ENCODE measurements at regions not wholly inside any gene's neighbourhood (a gene's known extent, or its start where the extent isn't known, plus 50 kb on each side); places are given as distances from the start of the nearest gene placed in this dataset.

GRCh38 chr6:4451718-4452117, 316.3 kb upstream of the ECI2 start:
- H3K36me3 ChIP-seq (ENCODE audit: low read depth), result no peaks in the 10 kb centered on the region
- no peaks in the 10 kb centered on the region for H3K9me2 ChIP-seq (ENCODE audit: insufficient read depth)
- DNase-seq, result no peak
- no peak overlapping the region for H3K27ac ChIP-seq
- H3K4me2 ChIP-seq (ENCODE audit: unreplicated experiment), result no peak overlapping the region
- no peak overlapping the region for H3K4me3 ChIP-seq
- H3K4me1 ChIP-seq (ENCODE audit: insufficient read depth), result peaks cover 4% of the 10 kb centered on the region; the same call in 1 of the 2 replicates
- in situ Hi-C loops (cut with MboI), result no loop called here
- no peaks in the 10 kb centered on the region for H3K79me2 ChIP-seq (ENCODE audit: insufficient read depth)
- TF ChIP-seq EZH2 (IDR thresholded peaks at IDR 0.05; ENCODE audit: insufficient read depth, poor library complexity, severe bottlenecking), result no peak
- TF ChIP-seq EZH2phosphoT487 (IDR thresholded peaks at IDR 0.05; ENCODE audit: insufficient read depth, low read depth), result no peak
- H3F3A ChIP-seq (ENCODE audit: insufficient read depth), result no peaks in the 10 kb centered on the region
- no peaks in the 10 kb centered on the region for H3K9me3 ChIP-seq (ENCODE audit: low read depth)
- 66 to 80% methylated on average over 1 of the region's 1 CpG for WGBS, 2 experiments (ENCODE audit: low coverage in 1 of 2, low lambda C conversion rate in 2 of 2, missing lambda C conversion rate in 2 of 2)
- no peaks in the 10 kb centered on the region for H3K27me3 ChIP-seq (replicated peaks; ENCODE audit: insufficient read depth)
- H2AFZ ChIP-seq, result no peak overlapping the region
- no peaks in the 10 kb centered on the region for H4K20me1 ChIP-seq (ENCODE audit: insufficient read depth)
- H3K9ac ChIP-seq, result no peak overlapping the region

- no peak overlapping the region for H2AFZ ChIP-seq
- TF ChIP-seq EZH2phosphoT487 (IDR thresholded peaks at IDR 0.05; ENCODE audit: insufficient read depth, low read depth), result no peak
- no peak for TF ChIP-seq EZH2 (IDR thresholded peaks at IDR 0.05; ENCODE audit: insufficient read depth, poor library complexity, severe bottlenecking)
- H3K27ac ChIP-seq, result no peak overlapping the region
- in situ Hi-C loops (cut with MboI), result no loop called here
- WGBS, 2 experiments (ENCODE audit: low coverage in 1 of 2, low lambda C conversion rate in 2 of 2, missing lambda C conversion rate in 2 of 2), result 55 to 64% methylated on average over 3 of the region's 3 CpGs
- no peaks in the 10 kb centered on the region for H3K79me2 ChIP-seq (ENCODE audit: insufficient read depth)
- no peak overlapping the region for H3K9ac ChIP-seq
- H3K9me3 ChIP-seq (ENCODE audit: low read depth), result no peaks in the 10 kb centered on the region
- no peaks in the 10 kb centered on the region for H3K27me3 ChIP-seq (replicated peaks; ENCODE audit: insufficient read depth)
- no peaks in the 10 kb centered on the region for H3K36me3 ChIP-seq (ENCODE audit: low read depth)
- no peak overlapping the region for H3K4me2 ChIP-seq (ENCODE audit: unreplicated experiment)
- peaks cover 4% of the 10 kb centered on the region; the same call in 1 of the 2 replicates for H3K4me1 ChIP-seq (ENCODE audit: insufficient read depth)
- H3K4me3 ChIP-seq, result no peak overlapping the region
- no peaks in the 10 kb centered on the region for H3F3A ChIP-seq (ENCODE audit: insufficient read depth)
- DNase-seq, result no peak
- H4K20me1 ChIP-seq (ENCODE audit: insufficient read depth), result no peaks in the 10 kb centered on the region
- H3K9me2 ChIP-seq (ENCODE audit: insufficient read depth), result no peaks in the 10 kb centered on the region
Measured at GRCh38 chr6:4451081-4451480, 315.7 kb upstream of the ECI2 start.

GRCh38 chr6:4450237-4450636, 314.9 kb upstream of the ECI2 start:
- no peak overlapping the region for H3K9ac ChIP-seq
- H3K4me3 ChIP-seq, result no peak overlapping the region
- 94 to 100% methylated on average over 1 of the region's 1 CpG for WGBS, 2 experiments (ENCODE audit: low coverage in 1 of 2, low lambda C conversion rate in 2 of 2, missing lambda C conversion rate in 2 of 2)
- no peak for DNase-seq
- H3K9me2 ChIP-seq (ENCODE audit: insufficient read depth), result no peaks in the 10 kb centered on the region
- no peaks in the 10 kb centered on the region for H3F3A ChIP-seq (ENCODE audit: insufficient read depth)
- no peaks in the 10 kb centered on the region for H3K36me3 ChIP-seq (ENCODE audit: low read depth)
- no peaks in the 10 kb centered on the region for H3K27me3 ChIP-seq (replicated peaks; ENCODE audit: insufficient read depth)
- H2AFZ ChIP-seq, result no peak overlapping the region
- no peak overlapping the region for H3K4me2 ChIP-seq (ENCODE audit: unreplicated experiment)
- in situ Hi-C loops (cut with MboI), result no loop called here
- H4K20me1 ChIP-seq (ENCODE audit: insufficient read depth), result no peaks in the 10 kb centered on the region
- H3K4me1 ChIP-seq (ENCODE audit: insufficient read depth), result peaks cover 4% of the 10 kb centered on the region; the same call in 1 of the 2 replicates
- no peaks in the 10 kb centered on the region for H3K9me3 ChIP-seq (ENCODE audit: low read depth)
- H3K79me2 ChIP-seq (ENCODE audit: insufficient read depth), result no peaks in the 10 kb centered on the region
- H3K27ac ChIP-seq, result no peak overlapping the region
- TF ChIP-seq EZH2phosphoT487 (IDR thresholded peaks at IDR 0.05; ENCODE audit: insufficient read depth, low read depth) (no peak), EZH2 (IDR thresholded peaks at IDR 0.05; ENCODE audit: insufficient read depth, poor library complexity, severe bottlenecking) (no peak)

GRCh38 chr6:4449409-4449808, 314.0 kb upstream of the ECI2 start:
- Histone ChIP-seq H3K9me2 (ENCODE audit: insufficient read depth) (no peaks in the 10 kb centered on the region), H2AFZ (no peak overlapping the region), H3K79me2 (ENCODE audit: insufficient read depth) (no peaks in the 10 kb centered on the region), H4K20me1 (ENCODE audit: insufficient read depth) (no peaks in the 10 kb centered on the region), H3K27ac (no peak overlapping the region), H3K9ac (no peak overlapping the region), H3K4me2 (ENCODE audit: unreplicated experiment) (no peak overlapping the region), H3F3A (ENCODE audit: insufficient read depth) (no peaks in the 10 kb centered on the region), H3K36me3 (ENCODE audit: low read depth) (no peaks in the 10 kb centered on the region), H3K9me3 (ENCODE audit: low read depth) (no peaks in the 10 kb centered on the region), H3K27me3 (replicated peaks; ENCODE audit: insufficient read depth) (no peaks in the 10 kb centered on the region), H3K4me3 (no peak overlapping the region), H3K4me1 (ENCODE audit: insufficient read depth) (peaks cover 4% of the 10 kb centered on the region; the same call in 1 of the 2 replicates)
- in situ Hi-C loops (cut with MboI), result no loop called here
- DNase-seq, result no peak
- TF ChIP-seq EZH2 (IDR thresholded peaks at IDR 0.05; ENCODE audit: insufficient read depth, poor library complexity, severe bottlenecking) (no peak), EZH2phosphoT487 (IDR thresholded peaks at IDR 0.05; ENCODE audit: insufficient read depth, low read depth) (no peak)
- WGBS, 2 experiments (ENCODE audit: low coverage in 1 of 2, low lambda C conversion rate in 2 of 2, missing lambda C conversion rate in 2 of 2), result 86 to 87% methylated on average over 1 of the region's 1 CpG

DNA sequence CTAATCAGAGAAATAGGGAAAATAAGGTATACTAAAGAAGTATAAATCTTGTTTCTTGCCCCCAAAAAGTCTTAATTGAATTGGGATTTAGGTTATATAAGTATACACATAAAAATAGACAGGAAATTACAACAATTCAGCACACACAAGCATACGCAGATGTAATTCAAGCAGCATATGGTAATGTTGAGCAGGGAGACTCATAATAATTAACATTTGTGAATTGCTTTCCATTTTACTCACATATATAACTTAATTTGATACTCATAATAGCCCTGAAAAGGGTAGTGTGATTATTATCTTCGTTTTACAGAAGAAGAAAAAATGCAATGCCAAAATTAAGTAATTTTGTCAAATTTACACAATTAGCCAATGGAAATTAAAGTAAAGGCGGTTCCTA, 313.5 kb upstream of the ECI2 start:
- no peak for DNase-seq
- H3K9me2 ChIP-seq (ENCODE audit: insufficient read depth), result no peaks in the 10 kb centered on the region
- no peaks in the 10 kb centered on the region for H4K20me1 ChIP-seq (ENCODE audit: insufficient read depth)
- no peaks in the 10 kb centered on the region for H3K27me3 ChIP-seq (replicated peaks; ENCODE audit: insufficient read depth)
- no peak overlapping the region for H3K9ac ChIP-seq
- peaks cover 4% of the 10 kb centered on the region; the same call in 1 of the 2 replicates for H3K4me1 ChIP-seq (ENCODE audit: insufficient read depth)
- TF ChIP-seq EZH2 (IDR thresholded peaks at IDR 0.05; ENCODE audit: insufficient read depth, poor library complexity, severe bottlenecking), result no peak
- TF ChIP-seq EZH2phosphoT487 (IDR thresholded peaks at IDR 0.05; ENCODE audit: insufficient read depth, low read depth), result no peak
- 54 to 57% methylated on average over 3 of the region's 3 CpGs for WGBS, 2 experiments (ENCODE audit: low coverage in 1 of 2, low lambda C conversion rate in 2 of 2, missing lambda C conversion rate in 2 of 2)
- no peaks in the 10 kb centered on the region for H3K36me3 ChIP-seq (ENCODE audit: low read depth)
- H3K27ac ChIP-seq, result no peak overlapping the region
- H3K79me2 ChIP-seq (ENCODE audit: insufficient read depth), result no peaks in the 10 kb centered on the region
- H2AFZ ChIP-seq, result no peak overlapping the region
- no peaks in the 10 kb centered on the region for H3K9me3 ChIP-seq (ENCODE audit: low read depth)
- no peaks in the 10 kb centered on the region for H3F3A ChIP-seq (ENCODE audit: insufficient read depth)
- H3K4me3 ChIP-seq, result no peak overlapping the region
- H3K4me2 ChIP-seq (ENCODE audit: unreplicated experiment), result no peak overlapping the region
- in situ Hi-C loops (cut with MboI), result no loop called here

Measured in GM23248 (cell line).